Brain microvascular endothelial cell (primary cell): ENCODE measurements at regions not wholly inside any gene's neighbourhood (a gene's known extent, or its start where the extent isn't known, plus 50 kb on each side); places are given as distances from the start of the nearest gene placed in this dataset.
"Not testable (repeated sequence)": the region's sequence is repeated elsewhere in the genome, so short reads cannot be mapped to it uniquely, and the experiment has no call there.

ENCODE experiments used
- DNase-seq: peaks from one replicate; pipeline ENCODE4 v3.0.0-alpha.2; 2020
- H3K27ac ChIP-seq: fragments of 250-450 bp; sonication (Bioruptor Pico); 2 replicates; pipeline ENCODE4 v1.5.1; 2020; ENCODE audit warnings: mild to moderate bottlenecking, moderate library complexity
- H3K27me3 ChIP-seq: fragments of 250-450 bp; sonication (Bioruptor Pico); replicated peaks from 2 replicates; pipeline ENCODE4 v1.5.1; 2020; ENCODE audit warnings: mild to moderate bottlenecking
- H3K36me3 ChIP-seq: fragments of 250-450 bp; sonication (Bioruptor Pico); replicated peaks from 2 replicates; pipeline ENCODE4 v1.5.1; 2020; ENCODE audit warnings: mild to moderate bottlenecking
- H3K4me3 ChIP-seq: 2 replicates; pipeline ENCODE4 v1.5.1; 2011; ENCODE audit warnings: low read depth, mild to moderate bottlenecking, control low read depth, low read length, moderate library complexity
- in situ Hi-C: cut with HindIII; loops from 2 replicates; pipeline ENCODE4 v1.10.0; 2017; ENCODE audit warnings: low sequenced_read_pairs, low pct_ligation_motif_present
- TF ChIP-seq, protein P1 (sequence below): IDR thresholded peaks from 2 replicates; pipeline ENCODE4 v1.5.1; 2011; ENCODE audit warnings: low read depth, mild to moderate bottlenecking, moderate library complexity, low read length, control low read depth, inconsistent platforms; ENCODE audit errors: missing control alignments

DNA sequence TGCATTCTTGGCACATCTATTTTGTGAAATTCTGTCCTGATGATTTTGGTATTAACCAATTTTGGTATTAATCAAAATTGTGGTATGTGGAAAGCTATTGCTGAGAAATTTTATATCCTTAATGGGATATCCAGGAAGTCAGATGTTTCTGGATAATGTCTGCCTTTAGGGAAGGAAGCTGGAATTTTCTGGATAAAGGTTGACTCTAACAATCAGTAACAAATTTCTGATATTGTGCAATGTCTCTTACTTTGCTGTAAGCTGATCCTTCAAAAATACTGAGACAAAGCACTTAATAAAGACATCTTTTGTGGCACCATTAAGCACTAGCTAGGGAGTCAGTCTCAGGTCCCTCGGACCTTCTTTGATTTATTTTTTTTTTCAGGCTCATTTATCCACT lies 100.8 kb upstream of the UGP2 start:
- Histone ChIP-seq H3K36me3 (no peaks in the 10 kb centered on the region), H3K4me3 (no peak overlapping the region), H3K27ac (no peak overlapping the region), H3K27me3 (no peaks in the 10 kb centered on the region)
- in situ Hi-C loops, result no loop called here
- TF ChIP-seq, protein P1, sequence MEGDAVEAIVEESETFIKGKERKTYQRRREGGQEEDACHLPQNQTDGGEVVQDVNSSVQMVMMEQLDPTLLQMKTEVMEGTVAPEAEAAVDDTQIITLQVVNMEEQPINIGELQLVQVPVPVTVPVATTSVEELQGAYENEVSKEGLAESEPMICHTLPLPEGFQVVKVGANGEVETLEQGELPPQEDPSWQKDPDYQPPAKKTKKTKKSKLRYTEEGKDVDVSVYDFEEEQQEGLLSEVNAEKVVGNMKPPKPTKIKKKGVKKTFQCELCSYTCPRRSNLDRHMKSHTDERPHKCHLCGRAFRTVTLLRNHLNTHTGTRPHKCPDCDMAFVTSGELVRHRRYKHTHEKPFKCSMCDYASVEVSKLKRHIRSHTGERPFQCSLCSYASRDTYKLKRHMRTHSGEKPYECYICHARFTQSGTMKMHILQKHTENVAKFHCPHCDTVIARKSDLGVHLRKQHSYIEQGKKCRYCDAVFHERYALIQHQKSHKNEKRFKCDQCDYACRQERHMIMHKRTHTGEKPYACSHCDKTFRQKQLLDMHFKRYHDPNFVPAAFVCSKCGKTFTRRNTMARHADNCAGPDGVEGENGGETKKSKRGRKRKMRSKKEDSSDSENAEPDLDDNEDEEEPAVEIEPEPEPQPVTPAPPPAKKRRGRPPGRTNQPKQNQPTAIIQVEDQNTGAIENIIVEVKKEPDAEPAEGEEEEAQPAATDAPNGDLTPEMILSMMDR, result no peak
- no peak for DNase-seq

DNA sequence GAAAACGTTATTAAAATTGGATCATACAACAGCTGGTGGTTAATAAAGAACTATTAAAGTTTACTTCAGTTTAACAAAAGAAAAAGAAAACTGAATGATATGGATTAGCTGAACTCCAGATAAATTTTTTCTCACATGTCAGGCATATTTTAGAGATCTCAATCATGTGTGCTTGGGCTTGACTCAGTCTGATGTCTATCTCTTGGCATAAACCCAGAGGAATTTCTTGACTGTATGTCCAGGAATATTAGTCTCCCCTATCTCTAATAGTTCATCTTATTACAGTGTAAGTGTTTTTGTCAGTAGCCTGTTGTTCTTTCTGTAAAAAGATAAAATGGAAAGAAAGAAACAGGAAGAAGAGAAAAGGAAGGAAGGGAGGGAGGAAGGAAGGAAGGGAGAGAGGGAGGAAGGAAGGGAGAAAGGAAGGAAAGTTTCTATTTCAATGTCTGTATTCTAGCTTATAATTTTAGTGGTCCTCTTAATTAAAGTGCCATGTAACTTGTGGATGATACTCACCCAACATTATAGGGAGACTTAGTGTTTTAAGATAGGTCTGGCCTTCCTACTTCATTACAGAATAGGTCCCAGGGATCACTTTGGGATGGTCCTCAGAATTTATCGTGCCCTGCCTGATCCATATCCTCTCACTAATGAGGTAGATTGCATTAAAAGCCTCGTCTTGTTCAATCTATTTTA lies 99.7 kb upstream of the UGP2 start:
- TF ChIP-seq, protein P1, result no peak
- in situ Hi-C loops, result no loop called here
- no peaks in the 10 kb centered on the region for H3K27me3 ChIP-seq
- H3K27ac ChIP-seq, result no peak overlapping the region
- DNase-seq, result peak; percentile 38
- no peak overlapping the region for H3K4me3 ChIP-seq
- no peaks in the 10 kb centered on the region for H3K36me3 ChIP-seq

DNA sequence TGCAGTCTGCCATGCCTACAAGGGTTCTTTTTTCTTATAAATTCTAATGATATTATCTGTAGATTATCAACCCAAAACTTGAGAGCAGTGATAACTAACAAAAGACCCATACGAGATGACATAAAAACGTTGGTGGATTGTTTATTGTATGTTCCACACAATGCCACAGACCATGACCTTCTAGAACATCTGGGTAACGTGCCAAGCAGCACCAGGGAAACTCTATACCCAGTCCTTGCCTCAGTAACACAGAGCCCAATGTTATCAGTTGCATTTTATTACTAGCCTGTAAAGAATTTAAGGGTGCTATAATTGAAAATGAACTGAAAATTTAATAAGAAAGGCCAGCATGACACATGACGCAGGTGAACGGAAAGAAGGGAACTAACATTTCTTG lies 99.1 kb upstream of the UGP2 start:
- H3K27ac ChIP-seq, result no peak overlapping the region
- H3K27me3 ChIP-seq, result no peaks in the 10 kb centered on the region
- TF ChIP-seq, protein P1, result no peak
- no peak for DNase-seq
- no peak overlapping the region for H3K4me3 ChIP-seq
- H3K36me3 ChIP-seq, result no peaks in the 10 kb centered on the region
- in situ Hi-C loops, result no loop called here

DNA sequence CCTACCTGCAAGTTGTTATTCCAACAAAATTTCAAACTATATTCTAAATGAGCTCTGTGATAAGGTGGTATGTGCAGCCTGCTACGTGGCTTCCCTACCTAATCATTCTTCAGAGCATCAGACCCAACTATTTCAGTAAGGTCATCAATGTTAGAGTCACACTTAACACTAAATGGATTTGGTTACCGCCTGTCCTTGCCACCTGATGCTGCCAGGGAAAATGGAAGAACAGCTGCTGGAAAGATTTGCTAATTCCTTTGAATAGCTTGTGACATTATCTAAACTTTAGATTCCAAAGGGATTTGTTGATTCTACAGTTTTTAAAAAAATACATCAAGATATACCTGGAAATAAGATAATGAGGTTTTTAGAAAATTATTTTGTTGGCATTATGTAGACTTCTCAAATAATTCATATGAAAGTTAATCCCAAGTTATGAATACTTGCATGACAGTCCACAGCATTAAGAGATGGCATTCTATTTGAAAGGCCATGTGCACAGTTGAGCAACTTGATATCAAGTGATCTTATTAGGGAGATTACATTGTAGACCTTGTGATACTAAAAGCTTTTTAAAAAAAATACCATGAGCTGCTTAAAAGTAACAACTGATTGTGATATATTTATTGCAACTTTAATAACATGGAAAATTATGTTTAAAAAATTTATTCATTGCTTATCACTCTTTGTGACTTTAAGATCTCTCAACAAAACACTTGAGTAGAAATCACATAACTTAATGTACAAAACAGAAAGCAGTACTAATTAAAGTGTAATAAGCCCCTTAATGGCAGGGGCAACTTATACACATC lies 98.3 kb upstream of the UGP2 start:
- TF ChIP-seq, protein P1, result no peak
- no peak for DNase-seq
- Histone ChIP-seq H3K4me3 (no peak overlapping the region), H3K27me3 (no peaks in the 10 kb centered on the region), H3K27ac (no peak overlapping the region), H3K36me3 (no peaks in the 10 kb centered on the region)
- in situ Hi-C loops, result no loop called here

DNA sequence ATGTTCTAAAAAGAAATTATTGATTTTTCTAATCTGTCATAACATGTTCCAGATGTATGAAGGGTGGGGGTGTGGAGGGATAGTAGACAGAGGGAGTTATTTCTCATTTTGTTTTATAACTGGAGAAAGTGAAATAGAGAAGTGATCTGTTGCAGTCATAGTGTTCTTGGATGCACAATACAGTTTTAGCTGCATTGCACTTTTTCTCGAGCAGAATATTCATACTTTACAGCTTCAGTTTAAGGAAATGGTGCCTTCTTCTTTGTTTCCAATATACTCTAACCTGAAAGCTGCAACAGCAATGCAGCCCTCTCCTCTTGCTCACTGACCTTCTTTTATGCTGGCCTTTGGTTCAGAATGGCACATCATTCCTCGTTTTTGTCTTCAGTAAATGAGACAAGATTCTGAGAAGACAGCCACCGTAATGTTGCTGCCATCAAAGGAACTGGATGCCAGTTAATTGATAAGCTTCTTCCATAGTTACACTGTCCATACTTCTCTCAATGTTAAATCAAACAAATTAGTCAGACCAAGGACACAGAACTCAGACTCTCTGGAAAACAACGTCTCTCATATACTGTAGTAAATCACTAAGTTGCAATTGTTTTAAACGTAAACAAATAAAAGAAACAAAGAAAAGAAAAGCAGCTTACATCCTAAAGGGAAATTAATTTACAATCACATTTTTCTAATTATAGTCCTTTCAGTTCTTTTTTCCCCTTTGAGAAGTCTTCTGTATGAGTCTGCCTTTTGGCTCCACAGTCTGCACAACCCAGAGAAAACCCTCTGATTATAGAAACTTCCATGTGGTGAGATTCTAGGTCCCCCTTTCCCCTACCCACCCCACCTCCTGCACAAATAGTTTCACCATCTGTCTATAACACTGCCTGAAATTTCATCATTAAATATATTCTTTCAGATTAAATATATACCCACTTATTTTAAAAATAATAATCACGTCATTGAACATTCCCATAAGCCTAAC lies 97.4 kb upstream of the UGP2 start:
- Histone ChIP-seq H3K4me3 (no peak overlapping the region), H3K27ac (no peak overlapping the region), H3K27me3 (no peaks in the 10 kb centered on the region), H3K36me3 (no peaks in the 10 kb centered on the region)
- DNase-seq, result no peak
- in situ Hi-C loops, result no loop called here
- TF ChIP-seq, protein P1, result no peak

DNA sequence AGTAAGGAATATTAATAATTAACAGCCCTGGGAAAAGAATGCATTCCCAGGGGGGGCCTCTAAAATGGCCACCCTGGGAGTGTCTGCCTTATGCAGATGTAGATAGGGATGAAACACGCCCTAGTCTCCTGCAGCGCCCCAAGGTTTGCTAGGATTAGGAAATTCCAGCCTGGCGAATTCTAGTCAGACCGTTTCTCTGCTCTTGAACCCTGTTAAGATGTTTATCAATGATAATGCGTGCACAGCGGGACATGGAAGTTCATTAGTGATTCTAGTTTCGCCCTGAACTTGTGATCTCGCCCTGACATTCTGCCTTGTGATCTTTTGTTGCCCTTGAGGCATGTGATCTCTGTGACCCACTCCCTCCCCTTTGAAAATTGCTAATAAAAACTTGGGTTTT lies 95.1 kb upstream of the UGP2 start:
- H3K27me3 ChIP-seq, H3K4me3 ChIP-seq, in situ Hi-C loops, H3K36me3 ChIP-seq, H3K27ac ChIP-seq, DNase-seq: not testable (repeated sequence)
